ENCODE measurements at regions not wholly inside any gene's neighbourhood (a gene's known extent, or its start where the extent isn't known, plus 50 kb on each side); places are given as distances from the start of the nearest gene placed in this dataset.

DNA sequence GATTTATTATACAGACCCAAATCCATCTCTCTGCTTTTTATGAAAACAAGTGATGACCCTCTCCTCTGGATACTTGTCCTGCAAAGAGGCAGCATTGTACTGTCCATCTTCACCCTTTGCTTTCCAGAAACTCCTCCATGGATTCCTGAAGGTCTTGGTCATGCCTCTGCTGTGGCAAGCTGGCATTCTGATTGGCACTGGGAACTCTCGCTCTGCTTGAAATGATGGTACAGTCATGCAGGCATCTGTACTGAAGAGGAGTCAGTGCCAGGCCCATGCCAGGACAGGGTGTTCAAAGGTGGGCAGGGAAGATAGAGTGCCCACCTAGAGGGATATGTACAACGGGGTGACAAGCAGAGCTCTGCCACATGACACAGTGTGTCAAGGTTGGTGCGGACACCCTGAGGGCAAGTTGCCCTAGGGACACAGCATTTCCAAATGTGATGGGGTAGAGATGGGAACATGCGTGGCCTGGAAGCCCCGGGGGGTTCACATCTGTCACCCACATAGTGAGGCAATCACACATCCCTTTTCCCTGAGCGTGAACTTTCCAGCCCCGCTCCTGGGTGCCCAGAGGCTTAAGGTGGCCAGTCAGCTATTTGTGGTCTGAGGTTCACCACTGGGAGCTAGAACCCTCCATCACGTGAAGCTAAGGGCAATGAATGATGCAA is 235.7 kb upstream of the TCERG1L start (continued):
- TF ChIP-seq FOSB (CRISPR knock-in tag; IDR thresholded peaks at IDR 0.05) (no peak), HEYL (CRISPR knock-in tag; IDR thresholded peaks at IDR 0.05) (no peak), HDAC2 (IDR thresholded peaks at IDR 0.05) (no peak), NR3C1 (IDR thresholded peaks at IDR 0.05) (no peak), EHF (CRISPR knock-in tag; IDR thresholded peaks at IDR 0.05) (no peak), HOXB5 (CRISPR knock-in tag; IDR thresholded peaks at IDR 0.05) (no peak), TFCP2L1 (CRISPR knock-in tag; IDR thresholded peaks at IDR 0.05) (no peak)
- TF ChIP-seq, protein P1, sequence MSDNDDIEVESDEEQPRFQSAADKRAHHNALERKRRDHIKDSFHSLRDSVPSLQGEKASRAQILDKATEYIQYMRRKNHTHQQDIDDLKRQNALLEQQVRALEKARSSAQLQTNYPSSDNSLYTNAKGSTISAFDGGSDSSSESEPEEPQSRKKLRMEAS (IDR thresholded peaks at IDR 0.05): no peak

DNA sequence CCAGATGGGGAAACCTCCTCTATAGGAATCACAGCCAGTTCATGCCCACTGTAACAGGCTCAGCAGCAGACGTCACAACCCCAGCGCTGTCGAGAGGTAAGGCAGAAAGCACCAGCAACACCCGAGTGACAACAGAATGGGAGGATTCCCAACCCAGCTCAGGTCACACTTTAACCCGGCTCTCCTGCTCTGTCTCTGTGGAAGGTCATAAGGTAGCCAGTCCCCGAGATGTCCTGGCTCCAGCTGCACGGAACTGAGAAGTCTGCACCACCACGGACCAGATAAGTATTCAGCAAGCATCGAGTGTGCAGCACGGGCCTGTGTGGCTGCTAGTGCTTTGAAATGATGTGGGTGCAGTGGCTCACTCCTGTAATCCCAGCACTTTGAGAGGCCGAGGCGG is 236.7 kb upstream of the TCERG1L start:
- Histone ChIP-seq H3K9me3 (no peaks in the 10 kb centered on the region), H3K4me3 (no peak overlapping the region), H3K4me2 (no peak overlapping the region), H3K4me1 (no peaks in the 10 kb centered on the region), H3K27ac (no peak overlapping the region)
- ChIA-PET POLR2A (no interaction called here), CTCF (no interaction called here)
- DNase-seq (ENCODE audit: low read depth in 1 of 2, low spot score in 1 of 2): no peak
- no peak; a peak in 1 of 6 replicates for ATAC-seq
- 8% methylated on average over 9 of the region's 12 CpGs for WGBS (ENCODE audit: missing lambda C conversion rate)
- no peak for FAIRE-seq
- no peak for TF ChIP-seq POLR2A (IDR thresholded peaks at IDR 0.05; ENCODE audit: low read length)
- TF ChIP-seq, protein P2, sequence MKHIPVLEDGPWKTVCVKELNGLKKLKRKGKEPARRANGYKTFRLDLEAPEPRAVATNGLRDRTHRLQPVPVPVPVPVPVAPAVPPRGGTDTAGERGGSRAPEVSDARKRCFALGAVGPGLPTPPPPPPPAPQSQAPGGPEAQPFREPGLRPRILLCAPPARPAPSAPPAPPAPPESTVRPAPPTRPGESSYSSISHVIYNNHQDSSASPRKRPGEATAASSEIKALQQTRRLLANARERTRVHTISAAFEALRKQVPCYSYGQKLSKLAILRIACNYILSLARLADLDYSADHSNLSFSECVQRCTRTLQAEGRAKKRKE (CRISPR knock-in tag; IDR thresholded peaks at IDR 0.05; ENCODE audit: low read depth): no peak
- TF ChIP-seq TFCP2L1 (CRISPR knock-in tag; IDR thresholded peaks at IDR 0.05): no peak
- no peak for TF ChIP-seq JUNB (IDR thresholded peaks at IDR 0.05)
- TF ChIP-seq NR3C1 (IDR thresholded peaks at IDR 0.05): no peak
- TF ChIP-seq ESRRA (IDR thresholded peaks at IDR 0.05; ENCODE audit: borderline replicate concordance, low read length): no peak
- no peak for TF ChIP-seq RFX5 (IDR thresholded peaks at IDR 0.05)
- TF ChIP-seq MAZ (IDR thresholded peaks at IDR 0.05; ENCODE audit: borderline replicate concordance, low read depth, low read length): no peak
- no peak for TF ChIP-seq FOSB (CRISPR knock-in tag; IDR thresholded peaks at IDR 0.05)
- no peak for TF ChIP-seq NFE2L2 (conservative IDR thresholded peaks at IDR 0.05; ENCODE audit: low read length)
- TF ChIP-seq HOXB5 (CRISPR knock-in tag; IDR thresholded peaks at IDR 0.05): no peak
- TF ChIP-seq MYC (IDR thresholded peaks at IDR 0.05; ENCODE audit: borderline replicate concordance, low read length): no peak
- TF ChIP-seq RAD21 (conservative IDR thresholded peaks at IDR 0.05 in 1 of 2, IDR thresholded peaks at IDR 0.05 in 1 of 2): no peak
- TF ChIP-seq BHLHE40 (IDR thresholded peaks at IDR 0.05; ENCODE audit: low read depth, low read length): no peak
- TF ChIP-seq, protein P3, sequence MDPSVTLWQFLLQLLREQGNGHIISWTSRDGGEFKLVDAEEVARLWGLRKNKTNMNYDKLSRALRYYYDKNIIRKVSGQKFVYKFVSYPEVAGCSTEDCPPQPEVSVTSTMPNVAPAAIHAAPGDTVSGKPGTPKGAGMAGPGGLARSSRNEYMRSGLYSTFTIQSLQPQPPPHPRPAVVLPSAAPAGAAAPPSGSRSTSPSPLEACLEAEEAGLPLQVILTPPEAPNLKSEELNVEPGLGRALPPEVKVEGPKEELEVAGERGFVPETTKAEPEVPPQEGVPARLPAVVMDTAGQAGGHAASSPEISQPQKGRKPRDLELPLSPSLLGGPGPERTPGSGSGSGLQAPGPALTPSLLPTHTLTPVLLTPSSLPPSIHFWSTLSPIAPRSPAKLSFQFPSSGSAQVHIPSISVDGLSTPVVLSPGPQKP (IDR thresholded peaks at IDR 0.05; ENCODE audit: low read depth, low read length): no peak
- TF ChIP-seq SREBF2 (IDR thresholded peaks at IDR 0.05): no peak
- TF ChIP-seq CEBPB (IDR thresholded peaks at IDR 0.05): no peak
- TF ChIP-seq, protein P1 (IDR thresholded peaks at IDR 0.05): no peak
- no peak for TF ChIP-seq CBX2 (IDR thresholded peaks at IDR 0.05; ENCODE audit: borderline replicate concordance, low read depth)

DNA sequence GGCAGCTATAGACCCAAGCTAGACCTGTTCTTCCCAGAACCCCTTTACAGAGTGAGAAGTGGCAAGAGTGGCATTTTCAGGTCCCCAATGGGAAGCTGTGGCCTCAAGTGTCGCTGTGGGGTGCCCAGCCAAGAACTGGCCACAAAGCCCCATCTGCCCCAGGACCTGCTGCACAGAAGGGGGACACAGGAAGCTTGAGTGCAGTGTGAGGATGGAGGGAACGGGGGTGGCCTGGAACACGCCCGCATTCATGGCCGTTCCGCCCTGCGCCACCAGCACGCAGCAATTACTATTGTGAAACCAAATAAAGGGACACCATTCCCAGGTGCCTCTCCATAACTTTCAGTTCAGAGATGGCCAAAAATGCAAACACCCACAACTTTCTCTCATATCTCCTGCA is 237.6 kb upstream of the TCERG1L start:
- FAIRE-seq: no peak
- WGBS (ENCODE audit: missing lambda C conversion rate): 12% methylated on average over 8 of the region's 8 CpGs
- H3K4me2 ChIP-seq: no peak overlapping the region

More for the DNA sequence above, 237.6 kb upstream of the TCERG1L start:
- ChIA-PET CTCF (no interaction called here), POLR2A (no interaction called here)
- TF ChIP-seq EHF (CRISPR knock-in tag; IDR thresholded peaks at IDR 0.05) (no peak), FOSL2 (IDR thresholded peaks at IDR 0.05) (no peak), FOSL2 (CRISPR knock-in tag; IDR thresholded peaks at IDR 0.05) (no peak), RCOR1 (IDR thresholded peaks at IDR 0.05; ENCODE audit: low read depth, low read length) (no peak), POLR2AphosphoS2 (conservative IDR thresholded peaks at IDR 0.05; ENCODE audit: low read length) (no peak), HOXB5 (CRISPR knock-in tag; IDR thresholded peaks at IDR 0.05) (no peak), SREBF2 (IDR thresholded peaks at IDR 0.05) (no peak), EP300 (IDR thresholded peaks at IDR 0.05) (no peak), JUN (IDR thresholded peaks at IDR 0.05) (no peak), MAZ (IDR thresholded peaks at IDR 0.05; ENCODE audit: borderline replicate concordance, low read depth, low read length) (no peak)
- TF ChIP-seq, protein P4, sequence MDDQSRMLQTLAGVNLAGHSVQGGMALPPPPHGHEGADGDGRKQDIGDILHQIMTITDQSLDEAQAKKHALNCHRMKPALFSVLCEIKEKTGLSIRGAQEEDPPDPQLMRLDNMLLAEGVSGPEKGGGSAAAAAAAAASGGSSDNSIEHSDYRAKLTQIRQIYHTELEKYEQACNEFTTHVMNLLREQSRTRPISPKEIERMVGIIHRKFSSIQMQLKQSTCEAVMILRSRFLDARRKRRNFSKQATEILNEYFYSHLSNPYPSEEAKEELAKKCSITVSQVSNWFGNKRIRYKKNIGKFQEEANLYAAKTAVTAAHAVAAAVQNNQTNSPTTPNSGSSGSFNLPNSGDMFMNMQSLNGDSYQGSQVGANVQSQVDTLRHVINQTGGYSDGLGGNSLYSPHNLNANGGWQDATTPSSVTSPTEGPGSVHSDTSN (IDR thresholded peaks at IDR 0.05): no peak
- TF ChIP-seq, protein P1 (IDR thresholded peaks at IDR 0.05): no peak
- H3K4me1 ChIP-seq: no peaks in the 10 kb centered on the region
- no peak overlapping the region for H3K4me3 ChIP-seq
- H3K27ac ChIP-seq: no peak overlapping the region
- no peaks in the 10 kb centered on the region for H3K9me3 ChIP-seq
- no peak for ATAC-seq
- no peak for DNase-seq (ENCODE audit: low read depth in 1 of 2, low spot score in 1 of 2)
